Type B pancreatic cell (in vitro differentiated cells): ENCODE measurements at regions not wholly inside any gene's neighbourhood (a gene's known extent, or its start where the extent isn't known, plus 50 kb on each side); places are given as distances from the start of the nearest gene placed in this dataset.

Experiments used
- DNase-seq: peaks from one replicate; pipeline ENCODE4 v3.0.0; 2021; ENCODE audit warnings: mixed read lengths; ENCODE audit not compliant: unreplicated experiment; ENCODE audit errors: extremely low spot score
- H3K27ac Mint-ChIP-seq: 2 replicates; pipeline ENCODE4 v1.8.0; 2021; ENCODE audit warnings: mild to moderate bottlenecking, mixed read lengths
- H3K27me3 Mint-ChIP-seq: 2 replicates; pipeline ENCODE4 v1.8.0; 2021; ENCODE audit warnings: mixed read lengths
- H3K36me3 Mint-ChIP-seq: 2 replicates; pipeline ENCODE4 v1.8.0; 2021; ENCODE audit warnings: mixed read lengths
- H3K4me1 Mint-ChIP-seq: one replicate; pipeline ENCODE4 v1.8.0; 2021; ENCODE audit warnings: mixed read lengths; ENCODE audit not compliant: unreplicated experiment
- H3K4me3 Mint-ChIP-seq: 2 replicates; pipeline ENCODE4 v1.8.0; 2021; ENCODE audit warnings: mild to moderate bottlenecking, mixed read lengths
- H3K9me3 Mint-ChIP-seq: 2 replicates; pipeline ENCODE4 v1.8.0; 2021; ENCODE audit warnings: mixed read lengths
- TF ChIP-seq, protein P1 (sequence below): fragments of 200-600 bp; sonication (generic); conservative IDR thresholded peaks from 2 replicates; pipeline ENCODE4 v1.5.0; 2021; ENCODE audit warnings: antibody characterized with exemption, mild to moderate bottlenecking

DNA sequence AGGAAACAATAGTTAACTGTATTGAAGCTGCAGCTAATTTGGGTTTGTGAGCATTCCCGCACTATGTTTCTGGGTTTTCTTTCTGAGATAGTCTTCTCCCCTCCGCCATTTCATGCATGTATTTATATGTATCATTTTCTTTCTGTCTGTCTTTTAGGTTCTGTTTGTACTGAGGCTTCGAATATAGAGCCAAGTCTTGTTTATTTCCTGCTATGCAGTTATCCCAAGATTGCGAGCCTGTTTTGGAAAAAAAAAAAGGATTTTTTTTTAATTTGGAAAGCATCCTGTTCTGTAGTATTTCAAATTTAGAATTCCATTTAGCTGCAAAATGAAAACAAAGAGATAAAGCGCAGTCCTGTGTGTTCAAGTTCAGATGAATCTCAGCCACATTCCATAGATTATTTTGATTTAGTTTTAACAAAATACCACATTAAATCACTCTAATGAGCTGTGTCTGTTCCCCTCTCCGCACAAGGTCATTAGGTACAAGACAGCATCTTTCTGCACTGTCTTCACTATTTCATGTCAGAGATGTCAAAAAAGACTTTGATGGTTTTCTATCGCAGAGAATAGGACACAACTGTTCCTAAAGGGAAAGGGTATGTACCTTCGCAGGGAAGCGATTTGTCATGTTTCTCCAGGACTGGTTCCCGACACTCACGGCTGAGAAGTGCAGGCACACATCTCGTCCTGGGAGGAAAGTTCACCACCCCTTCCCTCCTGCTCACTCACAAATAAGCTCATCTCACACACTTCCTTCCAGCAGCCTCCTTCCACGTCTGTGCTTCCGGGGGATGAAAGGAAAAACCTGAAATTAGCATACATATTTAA is 443.4 kb downstream of the ZNF516 start:
- DNase-seq = no peak
- Mint-ChIP-seq H3K36me3 (no peaks in the 10 kb centered on the region), H3K4me3 (no peak overlapping the region), H3K27me3 (peaks cover 3% of the 10 kb centered on the region), H3K9me3 (no peaks in the 10 kb centered on the region), H3K4me1 (peaks cover 16% of the 10 kb centered on the region), H3K27ac (no peak overlapping the region)
- TF ChIP-seq, protein P1, sequence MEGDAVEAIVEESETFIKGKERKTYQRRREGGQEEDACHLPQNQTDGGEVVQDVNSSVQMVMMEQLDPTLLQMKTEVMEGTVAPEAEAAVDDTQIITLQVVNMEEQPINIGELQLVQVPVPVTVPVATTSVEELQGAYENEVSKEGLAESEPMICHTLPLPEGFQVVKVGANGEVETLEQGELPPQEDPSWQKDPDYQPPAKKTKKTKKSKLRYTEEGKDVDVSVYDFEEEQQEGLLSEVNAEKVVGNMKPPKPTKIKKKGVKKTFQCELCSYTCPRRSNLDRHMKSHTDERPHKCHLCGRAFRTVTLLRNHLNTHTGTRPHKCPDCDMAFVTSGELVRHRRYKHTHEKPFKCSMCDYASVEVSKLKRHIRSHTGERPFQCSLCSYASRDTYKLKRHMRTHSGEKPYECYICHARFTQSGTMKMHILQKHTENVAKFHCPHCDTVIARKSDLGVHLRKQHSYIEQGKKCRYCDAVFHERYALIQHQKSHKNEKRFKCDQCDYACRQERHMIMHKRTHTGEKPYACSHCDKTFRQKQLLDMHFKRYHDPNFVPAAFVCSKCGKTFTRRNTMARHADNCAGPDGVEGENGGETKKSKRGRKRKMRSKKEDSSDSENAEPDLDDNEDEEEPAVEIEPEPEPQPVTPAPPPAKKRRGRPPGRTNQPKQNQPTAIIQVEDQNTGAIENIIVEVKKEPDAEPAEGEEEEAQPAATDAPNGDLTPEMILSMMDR = no peak

DNA sequence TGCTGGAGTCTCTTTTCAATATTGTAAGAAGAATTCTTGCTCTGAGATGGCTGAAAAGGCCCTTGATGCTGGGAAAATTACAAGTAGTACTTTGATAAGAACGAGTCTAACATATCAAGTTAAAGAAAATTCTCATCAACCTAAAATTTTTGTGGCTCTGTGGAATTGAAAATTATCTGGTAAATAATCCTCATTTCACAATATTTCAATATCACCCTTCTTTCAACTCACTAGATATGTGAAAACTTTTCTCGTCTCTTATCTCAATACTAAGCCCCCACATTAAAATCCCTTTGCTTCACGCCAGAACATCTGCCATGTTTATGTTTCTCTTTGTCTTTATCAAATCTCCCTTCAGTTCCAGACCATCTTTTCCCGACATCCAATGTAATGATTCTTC is 448.8 kb downstream of the ZNF516 start:
- no peaks in the 10 kb centered on the region for H3K4me1 Mint-ChIP-seq
- TF ChIP-seq, protein P1 = no peak
- no peak overlapping the region for H3K4me3 Mint-ChIP-seq
- H3K9me3 Mint-ChIP-seq = no peaks in the 10 kb centered on the region
- H3K27ac Mint-ChIP-seq = no peak overlapping the region
- no peak for DNase-seq
- H3K27me3 Mint-ChIP-seq = peaks cover 3% of the 10 kb centered on the region
- no peaks in the 10 kb centered on the region for H3K36me3 Mint-ChIP-seq

DNA sequence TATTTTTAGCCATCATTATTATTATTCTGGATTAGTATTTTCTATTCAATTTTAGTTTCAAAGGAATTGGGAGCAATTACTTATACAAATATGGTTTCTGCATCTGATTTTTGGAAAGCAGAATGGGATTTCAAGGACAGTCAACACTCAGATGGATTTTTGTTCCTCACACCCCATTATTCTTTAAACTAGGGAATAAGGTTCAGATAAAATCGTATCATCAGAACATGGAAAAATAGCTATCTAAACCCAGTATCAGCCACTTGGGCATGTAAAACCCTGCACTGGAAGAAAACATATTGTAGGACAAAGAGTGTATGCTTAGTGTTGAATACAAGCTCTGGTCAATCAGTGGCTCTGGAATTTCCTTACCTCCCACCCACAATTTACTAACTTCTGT is 452.5 kb downstream of the ZNF516 start:
- Mint-ChIP-seq H3K36me3 (no peaks in the 10 kb centered on the region), H3K9me3 (no peaks in the 10 kb centered on the region), H3K27me3 (peaks cover 3% of the 10 kb centered on the region), H3K4me3 (no peak overlapping the region), H3K27ac (no peak overlapping the region), H3K4me1 (no peaks in the 10 kb centered on the region)
- TF ChIP-seq, protein P1 = no peak
- no peak for DNase-seq

DNA sequence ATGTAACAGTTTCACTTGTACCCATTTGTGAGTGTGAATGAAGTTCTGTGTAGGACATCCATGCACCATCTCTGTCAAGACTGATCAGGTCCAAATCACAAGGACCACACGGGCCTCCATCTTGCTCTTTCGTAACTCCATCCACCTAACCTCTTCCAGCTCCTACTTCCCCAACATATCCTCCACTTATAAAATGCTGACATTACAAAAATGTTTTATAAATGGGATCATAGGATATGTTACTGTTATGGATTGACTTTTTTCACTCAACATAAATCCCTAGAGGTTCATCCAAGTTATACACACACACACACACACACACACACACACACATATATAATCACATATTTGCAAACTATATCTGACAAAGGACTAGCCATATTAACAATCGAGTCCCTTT is 476.8 kb downstream of the ZNF516 start:
- H3K4me1 Mint-ChIP-seq = no peaks in the 10 kb centered on the region
- no peaks in the 10 kb centered on the region for H3K36me3 Mint-ChIP-seq

DNA sequence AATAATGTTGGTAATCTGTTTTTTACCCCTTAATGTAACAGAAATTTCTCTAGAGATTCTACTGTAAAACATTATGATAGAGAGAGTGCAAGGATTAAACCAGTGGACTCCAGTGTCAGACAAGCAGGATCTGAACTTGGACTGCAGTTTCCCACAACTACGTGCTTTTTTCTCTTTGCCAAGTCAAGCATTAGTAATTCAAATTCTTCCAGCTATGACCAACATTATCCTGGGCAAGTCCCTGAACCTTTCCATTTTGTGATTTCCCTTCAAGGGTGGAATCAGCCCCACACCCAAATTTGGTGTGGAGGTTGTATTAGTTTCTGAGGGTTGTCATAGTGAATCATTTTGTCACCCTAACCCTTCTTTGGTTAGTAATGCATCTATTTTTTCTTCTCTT is 482.0 kb downstream of the ZNF516 start:
- H3K27me3 Mint-ChIP-seq = no peaks in the 10 kb centered on the region
- DNase-seq = no peak
- peaks cover 4% of the 10 kb centered on the region for H3K9me3 Mint-ChIP-seq
- no peak overlapping the region for H3K27ac Mint-ChIP-seq
- H3K36me3 Mint-ChIP-seq = no peaks in the 10 kb centered on the region
- no peak overlapping the region for H3K4me3 Mint-ChIP-seq
- no peaks in the 10 kb centered on the region for H3K4me1 Mint-ChIP-seq
- TF ChIP-seq, protein P1 = no peak

More for the DNA sequence above, 476.8 kb downstream of the ZNF516 start:
- H3K27ac Mint-ChIP-seq = no peak overlapping the region
- TF ChIP-seq, protein P1 = no peak
- no peak overlapping the region for H3K4me3 Mint-ChIP-seq
- DNase-seq = no peak
- H3K9me3 Mint-ChIP-seq = peaks cover 4% of the 10 kb centered on the region
- no peaks in the 10 kb centered on the region for H3K27me3 Mint-ChIP-seq
